Uterus (tissue), 2 donors: ENCODE measurements at regions not wholly inside any gene's neighbourhood (a gene's known extent, or its start where the extent isn't known, plus 50 kb on each side); places are given as distances from the start of the nearest gene placed in this dataset.
"Not testable (repeated sequence)": the region's sequence is repeated elsewhere in the genome, so short reads cannot be mapped to it uniquely, and the experiment has no call there.

ENCODE experiments used
- CTCF ChIP-seq, 4 experiments: fragments of 200-600 bp in 2 of 4; fragments of 450-650 bp in 2 of 4; sonication (generic) in 2 of 4; IDR thresholded peaks; one replicate each; pipeline ENCODE4 v1.5.1; 2016 to 2019; ENCODE audit warnings: antibody characterized with exemption in 4 of 4, mild to moderate bottlenecking in 2 of 4, moderate library complexity in 1 of 4
- POLR2A ChIP-seq, 2 donors: fragments of 450-650 bp; IDR thresholded peaks; one replicate each; pipeline ENCODE4 v1.6.1; 2016; ENCODE audit warnings: antibody characterized with exemption in 2 of 2, mild to moderate bottlenecking in 1 of 2, moderate library complexity in 1 of 2

GRCh38 chr5:142236673-142237290 is 88.0 kb downstream of the SPRY4 start:
- not testable (repeated sequence) for TF ChIP-seq CTCF, POLR2A (IDR thresholded peaks at IDR 0.05)
